Duodenal mucosa (tissue), 2 donors: ENCODE measurements at regions not wholly inside any gene's neighbourhood (a gene's known extent, or its start where the extent isn't known, plus 50 kb on each side); places are given as distances from the start of the nearest gene placed in this dataset.

Experiments
- H3K27ac ChIP-seq: one replicate; pipeline ENCODE4 v1.7.0; 2013; ENCODE audit warnings: low read depth, low read length
- H3K27me3 ChIP-seq, 2 donors: one replicate each; pipeline ENCODE4 v1.7.0; 2013; ENCODE audit warnings: low read length in 2 of 2, control low read depth in 1 of 2; ENCODE audit not compliant: insufficient read depth in 2 of 2, control insufficient read depth in 1 of 2
- H3K36me3 ChIP-seq, 2 donors: one replicate each; pipeline ENCODE4 v1.7.0; 2013; ENCODE audit warnings: low read length in 2 of 2, control low read depth in 1 of 2; ENCODE audit not compliant: insufficient read depth in 2 of 2, control insufficient read depth in 1 of 2
- H3K4me1 ChIP-seq, 2 donors: one replicate each; pipeline ENCODE4 v1.7.0; 2013; ENCODE audit warnings: low read length in 2 of 2, control low read depth in 1 of 2; ENCODE audit not compliant: insufficient read depth in 2 of 2, control insufficient read depth in 1 of 2
- H3K4me3 ChIP-seq, 2 donors: one replicate each; pipeline ENCODE4 v1.7.0; 2013; ENCODE audit warnings: low read length in 2 of 2, low read depth in 1 of 2
- H3K9ac ChIP-seq, 2 donors: one replicate each; pipeline ENCODE4 v1.7.0; 2013; ENCODE audit warnings: low read length in 2 of 2, low read depth in 1 of 2
- H3K9me3 ChIP-seq, 2 donors: one replicate each; pipeline ENCODE4 v1.7.0; 2013; ENCODE audit warnings: low read length in 2 of 2, control low read depth in 1 of 2; ENCODE audit not compliant: control insufficient read depth in 1 of 2

DNA sequence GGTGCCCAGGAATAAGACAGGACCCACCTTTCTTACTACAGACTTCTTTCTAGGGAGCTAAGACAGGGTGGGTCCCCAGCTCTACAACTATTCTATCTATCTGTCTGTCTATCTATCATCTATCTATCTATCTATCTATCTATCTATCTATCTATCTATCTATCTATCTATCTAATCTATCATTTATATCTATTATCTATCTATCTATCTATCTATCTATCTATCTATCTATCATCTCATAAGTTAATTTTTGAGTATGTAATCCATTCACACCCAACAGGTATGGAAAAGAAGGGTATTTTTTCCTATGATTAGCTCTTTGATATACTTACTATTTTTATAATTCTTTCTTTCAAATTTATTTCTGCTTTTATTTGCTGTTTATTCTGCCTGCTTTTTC lies 55.9 kb downstream of the BAMBI start:
- Histone ChIP-seq H3K9me3 (no peaks in the 10 kb centered on the region), H3K27ac (no peak overlapping the region), H3K4me3 (no peak overlapping the region), H3K9ac (no peak overlapping the region), H3K36me3 (no peaks in the 10 kb centered on the region), H3K27me3 (no peaks in the 10 kb centered on the region), H3K4me1 (no peaks in the 10 kb centered on the region)

DNA sequence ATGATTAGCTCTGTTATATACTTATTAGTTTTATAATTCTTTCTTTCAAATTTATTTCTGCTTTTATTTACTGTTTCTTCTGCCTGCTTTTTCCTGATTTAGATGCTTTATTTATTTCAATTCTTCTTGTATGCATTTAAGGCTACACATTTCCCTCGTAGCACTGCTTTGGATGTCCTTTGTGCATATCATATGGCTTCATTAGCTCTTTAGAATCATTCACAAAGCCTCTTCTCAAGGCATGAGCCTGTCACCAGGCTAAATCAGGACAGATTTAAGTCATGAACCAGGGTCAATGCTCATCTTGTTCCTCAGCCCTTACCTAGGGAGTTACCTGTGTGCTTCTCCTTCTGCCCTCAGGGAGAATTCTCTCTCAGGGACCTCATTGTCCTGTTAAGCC lies 56.3 kb downstream of the BAMBI start:
- Histone ChIP-seq H3K9me3 (no peaks in the 10 kb centered on the region), H3K4me3 (no peak overlapping the region), H3K9ac (no peak overlapping the region), H3K4me1 (no peaks in the 10 kb centered on the region), H3K36me3 (no peaks in the 10 kb centered on the region), H3K27me3 (no peaks in the 10 kb centered on the region), H3K27ac (no peak overlapping the region)

DNA sequence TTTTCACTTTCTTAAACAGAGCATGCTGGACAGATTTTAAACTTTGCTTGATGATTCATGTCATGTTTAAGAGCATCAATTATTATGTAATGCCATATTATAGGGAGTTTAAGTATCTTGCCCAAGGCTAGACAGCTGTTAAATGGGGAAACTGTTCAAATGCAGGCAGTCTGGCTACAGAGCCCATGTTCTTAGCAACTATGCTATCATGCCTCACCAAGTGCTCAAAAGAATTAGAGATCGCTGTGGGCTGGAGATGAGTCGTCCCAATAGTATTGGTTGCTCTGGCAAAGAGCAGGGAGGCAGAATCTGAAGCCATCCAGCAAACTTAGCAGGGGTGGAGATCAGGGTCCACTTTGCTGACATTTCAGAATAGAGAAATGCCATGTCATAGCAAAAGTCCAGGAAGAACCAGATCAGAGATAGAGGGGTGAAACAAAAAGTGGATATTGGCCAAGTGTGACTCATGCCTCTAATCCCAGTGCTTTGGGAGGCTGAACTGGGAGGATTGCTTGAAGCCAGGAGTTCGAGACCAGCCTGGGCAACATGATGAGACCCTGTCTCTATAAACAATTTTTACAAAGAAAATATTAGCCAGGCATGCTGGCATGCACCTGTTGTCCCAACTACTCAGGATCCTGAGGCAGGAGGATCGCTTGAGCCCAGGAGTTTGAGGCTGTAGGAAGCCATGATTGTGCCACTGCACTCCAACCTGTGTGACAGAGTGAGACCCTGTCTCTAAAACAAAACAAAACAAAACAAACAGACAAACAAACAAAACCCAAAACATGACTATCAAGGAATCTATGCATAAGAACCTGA lies 57.8 kb downstream of the BAMBI start:
- Histone ChIP-seq H3K27me3 (no peaks in the 10 kb centered on the region), H3K9ac (no peak overlapping the region), H3K4me3 (no peak overlapping the region), H3K27ac (no peak overlapping the region), H3K9me3 (no peaks in the 10 kb centered on the region), H3K36me3 (no peaks in the 10 kb centered on the region), H3K4me1 (no peaks in the 10 kb centered on the region)

DNA sequence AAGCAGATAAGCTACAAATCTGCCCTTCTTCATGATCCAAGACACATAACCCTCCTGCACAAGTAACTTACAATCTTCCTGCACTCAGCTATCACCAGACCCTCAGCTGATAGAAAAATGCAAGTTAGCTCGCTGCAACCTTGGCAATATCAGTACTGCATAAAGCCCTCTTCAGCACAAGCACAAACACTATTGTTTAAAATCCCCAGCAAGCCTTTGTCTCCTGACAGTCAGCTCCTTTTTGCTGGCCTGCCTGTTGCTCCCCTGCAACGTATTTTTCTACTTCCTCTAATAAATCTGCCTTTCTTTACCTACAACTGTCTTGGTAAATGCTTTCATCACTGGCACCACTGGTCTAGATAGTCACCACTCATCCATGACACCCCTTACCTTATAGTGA lies 59.8 kb downstream of the BAMBI start:
- Histone ChIP-seq H3K9ac (no peak overlapping the region), H3K4me1 (no peaks in the 10 kb centered on the region)

DNA sequence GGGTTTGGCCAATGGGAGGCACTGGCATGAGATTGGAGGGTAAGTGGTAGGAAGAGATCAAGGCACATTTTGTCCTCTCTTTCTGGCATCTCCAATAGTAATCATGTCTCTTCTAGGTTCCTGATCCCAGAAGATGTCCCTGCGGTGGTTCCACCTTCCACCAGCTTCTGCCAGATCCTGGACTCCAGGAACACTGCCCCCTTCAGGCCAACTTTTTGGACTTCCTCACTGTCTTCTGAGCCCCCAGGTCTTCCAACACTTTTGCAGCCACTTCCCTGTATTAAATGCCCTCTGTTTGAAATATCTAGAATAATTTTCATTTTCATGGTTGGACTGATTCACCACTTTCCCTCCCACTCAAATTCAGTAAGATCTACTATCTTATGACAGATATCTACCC lies 60.9 kb downstream of the BAMBI start:
- H3K9ac ChIP-seq: no peak overlapping the region
- H3K27me3 ChIP-seq: no peaks in the 10 kb centered on the region
- no peaks in the 10 kb centered on the region for H3K36me3 ChIP-seq
- H3K27ac ChIP-seq: no peak overlapping the region
- no peak overlapping the region for H3K4me3 ChIP-seq
- no peaks in the 10 kb centered on the region for H3K9me3 ChIP-seq
- H3K4me1 ChIP-seq: no peaks in the 10 kb centered on the region

More for the DNA sequence above, 59.8 kb downstream of the BAMBI start:
- Histone ChIP-seq H3K4me3 (no peak overlapping the region), H3K27ac (no peak overlapping the region), H3K27me3 (no peaks in the 10 kb centered on the region), H3K9me3 (no peaks in the 10 kb centered on the region), H3K36me3 (no peaks in the 10 kb centered on the region)

GRCh38 chr10:28743576-28743975 lies 66.3 kb downstream of the BAMBI start:
- Histone ChIP-seq H3K9ac (no peak overlapping the region), H3K36me3 (no peaks in the 10 kb centered on the region), H3K9me3 (no peaks in the 10 kb centered on the region), H3K27me3 (no peaks in the 10 kb centered on the region), H3K27ac (no peak overlapping the region), H3K4me3 (no peak overlapping the region), H3K4me1 (no peaks in the 10 kb centered on the region)

DNA sequence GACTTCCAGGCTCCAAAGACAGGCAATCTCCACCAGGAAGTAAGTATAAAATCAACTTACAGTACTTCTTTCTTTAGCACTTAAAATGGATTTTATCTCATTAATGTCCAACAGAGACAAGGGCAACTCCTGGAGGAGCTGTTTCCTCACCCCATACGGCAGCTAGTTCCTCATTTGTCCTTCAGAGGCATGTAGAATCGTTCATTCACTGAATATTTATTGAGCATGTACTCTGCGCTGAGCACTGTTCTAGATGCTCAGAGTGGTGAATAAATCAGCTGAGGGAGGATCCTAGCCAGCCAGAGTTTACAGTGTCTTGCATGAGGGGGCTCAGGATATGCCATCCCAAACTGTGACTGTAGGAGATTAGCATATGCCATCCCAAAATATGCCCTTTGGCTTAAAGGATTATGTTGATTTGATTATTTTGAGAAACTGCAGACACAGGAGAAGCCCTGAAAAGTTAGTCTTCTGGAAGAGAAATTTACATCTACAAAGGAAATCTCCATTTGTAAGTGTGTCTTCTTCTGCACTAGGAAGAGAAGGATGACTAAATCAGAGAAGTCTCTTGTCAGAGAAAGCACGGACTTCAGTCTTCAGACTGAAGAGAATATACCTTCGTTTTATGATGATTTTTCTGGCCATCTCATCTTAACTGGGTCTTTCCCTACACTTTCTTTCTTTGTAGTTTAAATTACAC lies 66.9 kb downstream of the BAMBI start:
- H3K36me3 ChIP-seq: no peaks in the 10 kb centered on the region
- no peak overlapping the region for H3K9ac ChIP-seq
- H3K4me1 ChIP-seq: no peaks in the 10 kb centered on the region
- H3K4me3 ChIP-seq: no peak overlapping the region
- H3K27me3 ChIP-seq: no peaks in the 10 kb centered on the region
- no peaks in the 10 kb centered on the region for H3K9me3 ChIP-seq
- H3K27ac ChIP-seq: no peak overlapping the region

DNA sequence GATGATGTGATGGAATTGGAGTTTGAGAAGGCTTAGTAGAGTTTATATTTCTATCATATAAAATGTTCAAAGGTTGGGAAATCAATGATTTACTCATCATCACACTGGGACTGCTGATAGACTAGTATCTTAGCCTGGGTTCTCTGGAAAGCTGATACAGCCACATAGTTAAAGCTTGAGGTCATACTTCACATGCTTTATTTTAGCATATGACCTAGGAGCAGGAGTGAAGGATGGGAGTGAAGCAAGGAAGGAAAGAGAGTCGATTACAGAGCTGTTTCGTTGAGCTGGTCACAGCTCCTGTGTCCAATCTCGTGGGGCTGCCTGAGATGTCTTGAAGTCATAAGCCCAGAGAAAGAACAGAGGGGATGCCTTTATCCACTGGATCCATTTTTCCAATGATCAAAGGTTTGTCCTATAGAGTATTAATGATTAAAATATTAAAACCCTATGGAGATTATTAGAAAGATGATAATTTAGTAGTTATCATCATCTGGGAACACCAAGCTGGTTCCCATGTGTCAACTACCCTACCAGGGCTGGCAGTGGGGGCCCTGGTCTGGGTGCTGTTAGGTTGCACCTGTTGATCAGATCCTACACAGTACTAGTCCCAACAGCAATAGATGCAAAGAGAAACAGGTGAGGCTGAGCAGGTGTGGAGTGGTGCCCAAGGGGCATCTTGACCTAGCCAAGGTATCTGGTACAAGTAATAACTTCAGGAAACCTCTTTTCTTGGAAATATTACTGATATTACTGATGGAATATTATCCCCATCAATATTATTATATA lies 77.8 kb downstream of the BAMBI start:
- Histone ChIP-seq H3K9ac (no peak overlapping the region), H3K4me3 (no peak overlapping the region), H3K27me3 (no peaks in the 10 kb centered on the region), H3K36me3 (no peaks in the 10 kb centered on the region), H3K4me1 (no peaks in the 10 kb centered on the region), H3K9me3 (no peaks in the 10 kb centered on the region), H3K27ac (no peak overlapping the region)

- Histone ChIP-seq H3K36me3 (no peaks in the 10 kb centered on the region), H3K27ac (no peak overlapping the region), H3K27me3 (peaks cover 0 to 4% of the 10 kb centered on the region in 2 donors), H3K9me3 (no peaks in the 10 kb centered on the region), H3K4me1 (no peaks in the 10 kb centered on the region), H3K9ac (no peak overlapping the region), H3K4me3 (no peak overlapping the region)
Measured at GRCh38 chr10:28761084-28761846, 83.9 kb downstream of the BAMBI start.
